HG03558 (cell line): ENCODE measurements at regions not wholly inside any gene's neighbourhood (a gene's known extent, or its start where the extent isn't known, plus 50 kb on each side); places are given as distances from the start of the nearest gene placed in this dataset.

Source experiments
- ATAC-seq: cut with Tn5 transposase; IDR thresholded peaks from one replicate; pipeline ENCODE4 v1.9.1; 2021; ENCODE audit warnings: moderate number of reproducible peaks; ENCODE audit not compliant: unreplicated experiment; ENCODE audit errors: extremely low read depth

DNA sequence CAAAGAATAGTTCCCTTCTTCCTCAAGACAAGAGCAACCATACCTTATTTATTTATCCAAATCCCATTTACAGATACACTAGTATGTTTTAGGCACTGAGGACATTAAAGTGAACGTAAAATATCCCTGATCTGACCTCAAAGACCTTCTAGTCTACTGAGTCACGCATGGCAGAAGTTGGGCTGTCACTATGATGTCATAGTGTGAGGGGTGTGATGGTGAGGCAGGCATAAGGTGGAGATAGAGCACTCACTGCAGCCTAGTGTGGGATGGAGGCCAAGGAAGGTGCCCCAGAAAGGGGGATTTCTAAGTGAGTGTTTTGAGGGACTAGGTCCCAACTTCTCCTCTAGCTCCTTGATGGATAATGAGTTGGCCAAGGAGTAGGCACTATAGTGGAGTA, 249.5 kb upstream of the SKOR2 start:
- ATAC-seq = no peak

DNA sequence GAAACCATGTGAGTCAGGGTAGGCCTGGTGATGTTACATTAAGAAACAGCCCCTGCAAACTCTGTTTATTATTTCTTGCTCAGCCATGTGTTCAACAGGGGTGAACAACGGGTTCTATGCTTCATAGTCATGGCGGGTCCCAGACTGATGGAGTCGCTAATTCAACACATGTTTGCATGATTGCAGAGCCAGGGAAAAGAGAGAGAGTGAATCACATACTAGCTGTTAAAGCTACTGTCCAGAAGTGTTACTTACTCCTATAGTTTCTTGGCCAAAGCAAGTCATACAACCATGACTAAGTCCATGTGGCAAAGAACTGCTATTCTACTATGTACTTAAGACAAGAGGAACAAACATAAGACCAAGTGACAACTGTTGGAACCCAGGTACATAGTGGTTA, 241.2 kb upstream of the SKOR2 start:
- no peak for ATAC-seq

DNA sequence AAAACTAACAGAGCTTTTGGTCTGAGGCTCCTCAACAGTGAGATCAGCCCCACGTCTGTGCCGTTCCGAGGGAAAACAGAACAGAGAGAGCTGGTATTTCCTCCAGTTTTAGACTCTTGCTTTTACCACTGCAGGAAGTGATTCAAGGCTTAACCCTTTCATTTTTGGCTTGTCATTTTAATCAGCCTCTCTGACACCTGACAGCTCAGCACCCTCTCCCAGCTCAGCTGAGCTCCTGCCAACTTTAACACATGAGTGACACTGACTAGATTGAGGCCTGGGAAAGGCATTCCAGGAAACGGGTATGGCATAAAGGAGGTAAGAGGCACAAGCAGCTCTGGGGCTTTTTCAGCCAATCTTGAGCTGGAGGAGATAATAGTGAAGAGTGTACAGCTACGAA, 239.4 kb upstream of the SKOR2 start:
- no peak for ATAC-seq

DNA sequence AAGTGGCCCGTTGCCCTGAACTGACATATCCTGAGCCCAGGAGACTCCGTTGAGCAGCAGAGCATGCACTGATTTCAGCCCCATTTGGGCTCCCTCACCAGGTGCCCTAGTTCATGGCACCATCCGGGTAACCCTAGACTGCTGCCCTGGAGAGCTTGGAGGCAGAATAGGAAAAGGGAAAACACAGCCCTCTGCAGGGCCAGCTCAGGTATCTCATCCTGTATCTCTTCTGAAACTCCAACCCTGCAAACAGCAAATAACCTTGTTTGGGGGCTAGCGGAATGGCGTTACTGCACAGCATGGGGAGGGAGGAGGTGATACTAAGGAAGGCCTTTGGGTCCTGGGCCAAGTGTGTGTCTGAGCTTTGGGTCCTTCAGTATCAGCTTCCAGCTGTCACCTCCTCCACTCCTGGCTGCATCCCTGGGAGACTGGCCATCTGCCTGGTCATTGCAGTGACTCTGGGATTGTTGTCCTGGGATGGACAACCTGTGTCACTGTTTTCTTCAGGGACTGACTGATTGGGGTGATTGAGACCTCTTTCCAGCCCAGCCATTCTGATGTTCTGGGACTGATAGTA, 233.8 kb upstream of the SKOR2 start:
- no peak for ATAC-seq

DNA sequence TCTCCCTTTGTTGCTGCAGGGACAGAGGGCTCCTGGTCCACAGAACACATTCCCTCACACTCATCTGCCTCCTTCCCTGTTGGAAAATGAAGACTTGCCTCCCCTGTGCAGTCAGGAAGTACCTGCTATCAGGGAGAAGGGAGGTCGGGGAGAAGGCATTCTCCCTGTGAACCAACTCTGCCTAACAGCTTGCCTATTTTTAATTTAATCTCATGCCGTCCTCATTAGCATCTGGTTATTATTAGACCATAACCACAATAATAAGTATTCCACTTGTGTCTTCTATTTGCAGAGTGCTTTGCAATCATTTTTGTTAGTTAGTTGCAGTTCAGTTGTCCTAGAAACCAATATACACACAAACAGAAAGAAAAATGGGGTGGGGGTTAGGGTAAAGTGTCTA, 232.6 kb upstream of the SKOR2 start:
- ATAC-seq = no peak

DNA sequence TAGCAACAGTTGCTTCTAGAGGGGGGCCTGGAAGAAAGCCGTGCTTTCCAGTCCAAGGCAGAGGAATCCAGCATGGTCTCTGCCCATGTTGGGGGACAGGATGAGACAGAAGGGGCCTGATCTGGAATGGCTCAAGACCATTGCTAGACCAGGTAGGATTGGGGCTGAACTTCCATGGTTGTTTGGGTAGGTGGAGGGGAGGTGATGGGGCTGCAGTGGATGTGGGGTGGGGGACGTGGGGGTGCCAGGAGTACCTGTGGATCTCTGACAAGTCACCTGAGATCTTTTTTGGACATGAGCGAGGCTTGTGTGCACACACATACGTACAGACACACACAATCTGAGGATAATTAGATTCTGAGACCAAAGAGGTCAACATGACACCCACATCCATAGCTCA, 228.7 kb upstream of the SKOR2 start:
- ATAC-seq = no peak

DNA sequence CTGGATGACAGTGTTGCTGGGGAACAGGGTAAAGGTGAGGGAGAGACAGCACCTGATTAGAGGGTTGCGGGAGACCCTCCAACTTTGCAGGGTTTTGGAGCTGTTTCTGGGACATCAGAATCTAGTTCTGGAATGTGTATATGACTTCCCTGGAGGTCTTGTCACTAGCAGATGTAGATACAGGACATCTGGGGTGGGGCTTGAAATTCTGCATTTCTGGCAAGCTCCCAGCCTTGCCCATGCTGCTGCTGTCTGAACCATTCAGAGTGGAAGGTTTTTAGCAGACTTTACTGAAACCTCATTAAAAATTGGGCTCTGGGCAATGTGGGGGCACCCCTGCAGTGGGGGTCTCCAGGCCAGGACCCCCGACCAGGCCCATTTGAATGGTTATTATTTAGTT, 220.3 kb upstream of the SKOR2 start:
- no peak for ATAC-seq

DNA sequence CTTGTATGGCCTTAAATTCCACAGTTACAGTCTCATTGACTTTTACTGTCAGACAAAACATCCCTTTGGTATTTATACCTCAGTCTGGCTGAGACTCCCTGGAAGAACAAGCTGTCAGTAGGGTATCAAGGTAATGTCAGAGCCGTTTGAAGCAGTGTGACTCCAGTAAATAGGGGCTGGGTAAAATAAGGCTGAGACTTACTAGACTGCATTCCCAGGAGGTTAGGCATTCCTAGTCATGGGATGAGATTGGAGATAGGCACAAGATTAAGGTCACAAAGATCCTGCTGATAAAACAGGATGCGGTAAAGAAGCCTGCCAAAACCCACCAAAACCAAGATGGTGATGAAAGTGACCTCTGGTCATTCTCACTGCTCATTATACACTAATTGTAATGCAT, 219.5 kb upstream of the SKOR2 start:
- ATAC-seq = no peak

DNA sequence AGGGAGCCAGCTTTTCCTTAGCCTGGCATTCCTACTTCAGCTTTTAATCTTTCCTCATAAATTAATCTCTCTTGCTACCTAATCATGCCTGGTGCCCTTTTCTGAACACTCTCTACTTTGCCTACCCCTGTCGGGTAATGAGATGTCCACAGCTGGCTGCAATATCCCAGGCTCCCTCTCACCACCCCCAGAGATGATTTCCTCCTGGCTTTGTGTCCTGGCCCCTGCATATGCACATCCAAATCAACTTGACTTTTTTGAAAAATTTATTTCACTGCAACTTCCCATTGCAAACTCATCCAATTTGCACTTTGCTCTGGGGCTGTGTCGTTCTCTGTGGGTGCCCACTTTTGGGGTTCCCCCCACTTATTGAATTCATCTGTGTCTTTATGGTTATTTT, 218.1 kb upstream of the SKOR2 start:
- no peak for ATAC-seq

DNA sequence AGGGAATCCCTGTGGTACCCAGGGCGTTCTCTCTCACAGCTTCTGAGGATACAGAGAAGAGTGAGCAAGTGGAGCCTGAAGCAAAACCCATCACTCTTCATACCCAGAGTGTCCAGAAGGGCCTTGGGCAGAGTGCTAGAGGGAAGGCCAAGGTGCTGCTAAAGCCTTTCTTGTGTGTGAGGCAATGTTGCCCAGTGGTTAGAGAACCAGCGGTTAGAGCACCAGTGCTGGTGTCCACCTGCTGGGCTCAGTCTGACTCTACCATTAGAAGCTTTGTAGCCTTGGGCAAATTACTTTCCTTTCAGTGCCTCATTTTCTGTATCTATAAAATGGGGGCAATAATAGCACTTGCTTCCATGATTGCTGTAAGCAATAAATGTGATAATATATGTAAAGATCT, 210.5 kb upstream of the SKOR2 start:
- ATAC-seq = no peak

DNA sequence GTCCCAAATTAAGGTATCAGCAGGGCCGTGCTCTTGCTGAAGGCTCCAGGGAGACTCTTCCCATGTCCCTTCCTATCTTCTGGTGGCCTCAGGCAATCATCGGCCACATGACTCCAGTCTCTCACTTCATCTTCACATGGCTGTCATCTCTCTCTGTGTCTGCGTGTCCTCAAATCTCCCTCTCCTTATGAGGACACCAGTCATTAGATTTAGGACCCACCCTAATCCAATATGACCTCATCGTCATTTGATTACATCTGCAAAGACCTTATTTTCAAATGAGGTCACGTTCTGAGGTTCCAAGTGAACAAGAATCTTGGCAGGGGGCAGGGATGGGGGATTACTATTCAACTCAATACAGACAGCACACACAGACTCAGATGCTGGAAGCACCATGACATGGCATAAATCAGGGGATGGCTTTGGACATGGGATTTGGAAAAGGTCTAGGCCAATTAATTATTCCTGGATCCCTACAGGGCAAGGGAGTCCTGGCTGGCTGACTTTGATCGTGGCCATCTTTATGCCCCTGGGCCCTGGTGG, 210.0 kb upstream of the SKOR2 start:
- ATAC-seq = no peak

DNA sequence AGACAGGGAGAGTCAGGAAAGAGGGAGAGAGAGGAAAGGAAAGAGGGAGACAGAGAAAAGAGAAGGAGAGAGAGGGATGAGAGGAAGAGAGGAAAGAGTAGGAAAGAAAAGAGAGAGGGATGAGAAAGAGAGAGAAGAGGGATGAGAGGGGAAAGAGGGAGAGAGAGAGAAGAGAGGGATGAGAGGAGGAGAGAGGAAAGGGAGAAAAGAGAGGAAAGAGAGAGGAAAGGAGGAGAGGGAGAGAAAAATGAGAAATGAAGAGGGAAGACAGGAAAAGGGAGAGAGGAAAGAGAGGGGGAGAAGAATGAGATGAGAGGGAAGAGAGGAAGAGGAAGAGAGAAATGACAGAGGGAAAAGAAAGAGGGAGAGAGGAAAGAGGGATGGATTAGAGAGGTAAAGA, 207.0 kb upstream of the SKOR2 start:
- no peak for ATAC-seq

DNA sequence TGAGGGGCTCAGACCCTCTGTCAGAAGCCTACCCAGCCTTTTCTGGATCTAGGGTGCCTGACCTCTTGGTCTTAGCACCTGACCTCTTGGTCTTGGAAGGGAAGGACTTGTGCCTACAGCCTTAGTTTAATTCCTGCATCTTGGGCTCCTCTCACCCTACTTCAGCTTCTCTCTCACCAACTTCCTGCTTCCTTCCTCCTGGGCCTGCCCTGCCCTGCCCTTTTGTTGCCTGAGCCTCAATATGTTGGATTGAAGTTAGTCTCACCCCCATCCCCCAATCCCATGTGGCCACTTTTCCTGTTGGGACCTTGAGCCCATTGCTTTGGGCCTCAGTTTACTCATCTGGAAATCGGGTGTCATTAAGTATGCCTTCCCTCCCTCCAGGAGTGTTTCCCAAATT, 206.2 kb upstream of the SKOR2 start:
- no peak for ATAC-seq

DNA sequence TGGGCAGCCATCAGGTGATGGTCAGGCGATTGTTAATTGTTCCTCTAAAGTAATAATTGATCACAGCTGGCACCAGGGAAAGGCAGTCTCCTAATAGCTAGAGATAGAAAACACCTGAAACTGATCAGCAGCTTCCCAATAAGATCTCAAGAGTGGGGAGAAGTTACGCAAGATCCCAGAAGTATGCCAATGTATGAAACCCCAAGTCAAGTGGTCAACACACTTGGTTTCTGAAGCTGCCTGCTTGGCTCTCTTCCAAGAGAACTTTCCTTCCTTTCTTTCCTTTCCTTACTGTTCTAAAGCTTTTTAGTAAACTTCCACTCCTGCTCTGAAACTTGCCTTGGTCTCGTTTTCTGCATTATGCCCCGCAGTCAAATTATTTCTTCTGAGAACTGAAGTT, 201.6 kb upstream of the SKOR2 start:
- ATAC-seq = no peak

DNA sequence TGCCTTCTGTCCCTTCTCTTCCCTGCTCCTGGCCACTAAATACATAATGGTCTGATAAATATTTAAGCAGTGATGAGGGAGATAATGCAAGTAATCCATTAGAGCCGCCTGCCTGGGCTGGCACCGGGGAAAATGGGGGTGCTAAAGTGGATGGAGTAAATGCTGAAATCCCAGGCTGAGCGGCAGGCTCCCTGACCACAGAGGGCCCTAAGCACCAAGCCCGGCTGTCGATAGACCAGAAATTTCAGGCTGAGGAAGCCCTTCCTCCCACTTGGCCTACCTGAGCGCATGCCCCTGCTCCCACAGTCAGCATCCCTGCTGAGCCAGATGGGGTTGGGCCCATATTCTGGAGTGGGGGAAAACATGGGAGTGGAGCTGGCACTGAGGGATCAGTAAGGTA, 197.5 kb upstream of the SKOR2 start:
- no peak for ATAC-seq

DNA sequence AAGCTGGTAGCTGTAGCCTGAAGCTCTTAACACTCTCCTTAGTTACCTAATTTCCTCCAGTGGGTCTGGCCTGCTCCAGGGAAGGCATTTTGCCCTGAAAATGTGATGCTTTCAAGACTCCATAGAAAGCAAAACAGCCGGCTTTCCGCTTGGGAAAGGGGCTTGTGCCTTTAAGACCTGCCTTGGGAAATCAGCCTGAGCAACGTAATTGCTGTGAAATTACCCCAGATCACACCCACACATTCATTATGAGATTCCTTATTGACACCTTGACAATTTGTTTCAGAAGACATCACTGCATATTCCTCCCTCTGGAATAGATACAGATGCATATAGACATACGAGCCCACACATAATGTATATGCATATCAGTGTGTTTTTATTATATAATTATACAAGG, 190.5 kb upstream of the SKOR2 start:
- ATAC-seq = no peak

DNA sequence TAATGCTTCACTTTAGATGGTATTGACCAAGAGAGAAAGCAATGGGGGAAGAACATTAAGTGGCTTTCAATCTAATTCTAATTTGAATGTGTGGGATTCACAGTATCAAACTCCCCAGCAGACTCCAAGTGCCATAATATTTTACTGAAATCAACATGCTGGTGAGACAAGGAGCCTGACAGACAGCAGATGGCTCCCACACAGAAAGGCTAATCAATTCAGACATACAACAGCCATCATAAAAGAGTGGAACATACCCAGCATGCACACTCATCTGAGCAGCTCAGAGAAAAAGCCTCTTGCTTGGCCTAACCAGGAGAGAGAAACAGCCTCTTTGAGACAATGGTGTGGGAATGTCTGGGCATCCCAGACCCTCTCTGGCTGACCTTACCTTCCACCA, 186.5 kb upstream of the SKOR2 start:
- no peak for ATAC-seq

DNA sequence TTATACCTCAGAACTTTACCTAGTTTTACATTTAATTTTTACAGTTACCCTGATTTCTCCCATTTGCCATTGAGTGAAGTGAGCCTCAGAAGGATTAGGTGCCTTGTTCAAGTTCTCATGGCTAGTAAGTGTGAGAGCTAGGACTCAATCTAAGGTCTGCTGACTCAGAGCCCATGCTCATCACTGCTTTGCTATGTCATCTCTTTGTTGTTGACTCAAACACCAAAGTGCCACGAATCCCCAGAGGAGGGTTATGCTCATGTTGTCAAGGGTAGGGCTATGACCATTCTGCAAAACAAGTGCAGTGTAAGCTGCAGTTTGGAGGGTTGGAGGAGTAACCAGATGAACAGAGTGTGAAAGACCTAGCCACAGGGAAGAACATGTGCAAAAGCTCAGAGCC, 185.4 kb upstream of the SKOR2 start:
- no peak for ATAC-seq

DNA sequence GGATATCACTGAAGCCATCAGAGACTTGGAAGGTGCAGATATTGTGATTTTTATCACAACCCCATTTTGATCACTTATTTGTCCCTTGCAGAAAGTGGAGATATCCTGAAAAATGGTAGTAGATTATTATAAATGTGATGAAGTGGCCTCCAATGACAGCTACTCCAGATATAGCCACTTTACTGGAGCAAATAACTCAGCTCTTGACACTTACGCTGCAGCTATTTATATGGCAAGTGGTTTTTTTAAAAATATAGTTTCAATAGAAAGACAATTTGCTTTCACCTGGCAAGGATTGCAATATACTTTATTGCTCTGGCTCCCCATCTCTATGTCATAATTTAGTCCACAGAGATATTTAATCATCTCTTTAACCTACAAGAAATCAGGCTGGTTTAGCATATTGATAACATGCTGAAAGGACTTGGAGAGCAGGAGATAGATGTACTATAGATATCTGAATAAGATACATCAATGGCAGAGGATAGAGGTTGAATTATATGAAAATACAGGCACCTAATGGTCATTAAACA, 182.8 kb upstream of the SKOR2 start:
- no peak for ATAC-seq

DNA sequence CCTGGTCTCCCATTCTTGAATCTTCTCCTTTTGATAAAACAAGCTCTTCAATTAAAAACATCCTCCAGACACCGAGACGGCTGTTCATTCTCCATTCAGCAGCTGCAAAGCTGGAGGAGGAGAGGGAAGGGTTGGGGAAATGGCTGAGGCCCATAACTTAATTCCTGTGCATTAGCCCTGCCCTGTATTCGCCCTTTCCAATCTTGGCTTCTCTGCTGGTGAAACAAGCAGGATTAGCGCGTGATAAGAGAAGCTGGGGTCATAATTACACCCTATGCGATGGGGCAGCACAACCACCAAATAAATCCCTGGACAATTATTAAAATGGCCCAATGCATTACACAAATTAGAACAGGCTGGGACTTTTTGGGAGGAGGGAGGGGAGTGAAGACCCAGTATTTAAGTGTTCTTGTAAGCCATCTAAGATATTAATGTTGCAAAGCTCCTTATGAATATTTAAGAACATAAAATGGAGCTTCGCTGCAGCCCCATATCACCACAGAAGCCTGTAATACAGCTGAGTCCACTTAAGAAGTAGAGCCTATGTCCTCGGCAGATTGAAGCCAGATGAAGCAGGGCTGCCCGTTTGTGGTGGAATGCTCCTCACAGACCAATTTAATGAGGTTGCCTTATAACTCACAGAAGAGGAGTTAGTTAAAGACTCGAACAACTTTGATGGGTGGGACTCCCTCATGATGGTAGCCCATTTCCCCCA, 176.6 kb upstream of the SKOR2 start:
- no peak for ATAC-seq

DNA sequence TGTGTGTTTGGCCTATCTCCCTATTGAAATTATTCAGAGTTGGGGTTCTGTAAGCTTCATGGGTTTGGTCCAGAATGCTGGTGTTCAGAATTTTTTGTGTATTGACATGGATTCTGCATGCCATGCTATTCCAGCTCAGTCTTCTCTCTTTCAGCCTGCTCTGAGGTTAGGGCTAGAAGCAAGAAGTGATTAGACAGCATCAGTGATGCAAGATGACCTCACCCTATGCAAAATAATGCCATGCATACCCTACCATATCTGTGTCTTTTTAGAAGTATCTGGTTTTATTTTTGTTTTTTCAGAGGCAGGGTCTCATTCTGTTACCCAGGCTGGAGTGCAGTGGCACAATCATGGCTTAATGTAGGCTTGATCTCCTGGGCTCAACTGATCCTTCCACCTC, 175.6 kb upstream of the SKOR2 start:
- no peak for ATAC-seq

DNA sequence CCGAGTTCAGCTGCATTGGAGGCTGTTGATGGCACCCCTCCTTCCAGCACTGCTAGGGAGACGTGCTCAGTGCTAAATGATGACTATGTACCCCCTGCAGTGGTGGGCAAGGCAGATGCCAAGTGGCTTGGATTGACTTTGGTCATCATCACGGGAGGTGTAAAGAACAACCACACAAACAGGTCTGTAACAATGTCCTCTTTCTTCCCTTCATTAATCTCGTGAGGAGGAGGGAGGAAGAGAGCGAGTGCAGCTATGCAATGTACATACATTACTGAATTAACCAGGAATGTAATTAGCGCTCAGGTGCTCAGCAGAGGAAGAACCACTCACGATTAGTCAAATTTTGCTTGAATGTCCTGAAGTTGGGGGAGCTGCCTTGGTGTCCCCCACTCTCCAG, 173.9 kb upstream of the SKOR2 start:
- no peak for ATAC-seq
